ENCODE measurements at regions not wholly inside any gene's neighbourhood (a gene's known extent, or its start where the extent isn't known, plus 50 kb on each side); places are given as distances from the start of the nearest gene placed in this dataset.

DNA sequence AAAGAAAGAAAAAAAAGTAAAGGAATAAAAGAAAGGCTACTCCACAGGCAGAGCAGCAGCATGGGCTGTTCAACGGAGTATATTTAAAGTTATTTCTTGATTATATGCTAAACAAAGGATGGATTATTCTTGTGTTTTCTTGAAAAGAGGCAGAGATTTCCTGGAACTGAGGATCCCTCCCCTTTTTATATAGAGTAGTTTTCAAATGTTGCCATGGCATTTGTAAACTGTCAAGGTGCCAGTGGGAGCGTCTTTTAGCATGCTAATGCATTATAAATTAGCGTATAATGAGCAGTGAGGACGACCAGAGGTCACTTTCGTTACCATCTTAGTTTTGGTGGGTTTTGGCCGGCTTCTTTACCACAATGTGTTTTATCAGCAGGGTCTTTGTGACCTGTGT is 383.0 kb downstream of the PCNX1 start:
- peaks cover 2% of the 10 kb centered on the region for H3K9me3 ChIP-seq (ENCODE audit: control insufficient read depth, low read length)
- DNase-seq (ENCODE audit: low read depth): no peak
- no peaks in the 10 kb centered on the region for H3K27me3 ChIP-seq (replicated peaks; ENCODE audit: control insufficient read depth, insufficient read depth, low read length)
- no peaks in the 10 kb centered on the region for H3K36me3 ChIP-seq (ENCODE audit: control insufficient read depth, insufficient read depth, low read length, severe bottlenecking)
- peaks cover 7% of the 10 kb centered on the region for H3K4me1 ChIP-seq (ENCODE audit: control insufficient read depth, insufficient read depth, low read length)
- no peak overlapping the region for H3K9ac ChIP-seq (ENCODE audit: low read length)
- H3K4me3 ChIP-seq (ENCODE audit: low read length): no peak overlapping the region

GRCh38 chr14:71290960-71291466 is 383.8 kb downstream of the PCNX1 start:
- DNase-seq (ENCODE audit: low read depth): peak; percentile 42
- H3K36me3 ChIP-seq (ENCODE audit: control insufficient read depth, insufficient read depth, low read length, severe bottlenecking): no peaks in the 10 kb centered on the region

GRCh38 chr14:71296184-71296583 is 388.9 kb downstream of the PCNX1 start:
- no peak for DNase-seq (ENCODE audit: low read depth)
- no peak overlapping the region for H3K4me3 ChIP-seq (ENCODE audit: low read length)
- H3K9ac ChIP-seq (ENCODE audit: low read length): no peak overlapping the region
- no peaks in the 10 kb centered on the region for H3K27me3 ChIP-seq (replicated peaks; ENCODE audit: control insufficient read depth, insufficient read depth, low read length)
- peaks cover 6% of the 10 kb centered on the region for H3K4me1 ChIP-seq (ENCODE audit: control insufficient read depth, insufficient read depth, low read length)
- no peaks in the 10 kb centered on the region for H3K9me3 ChIP-seq (ENCODE audit: control insufficient read depth, low read length)
- H3K36me3 ChIP-seq (ENCODE audit: control insufficient read depth, insufficient read depth, low read length, severe bottlenecking): no peaks in the 10 kb centered on the region

More at GRCh38 chr14:71290960-71291466, 383.8 kb downstream of the PCNX1 start:
- H3K9me3 ChIP-seq (ENCODE audit: control insufficient read depth, low read length): no peaks in the 10 kb centered on the region
- H3K4me1 ChIP-seq (ENCODE audit: control insufficient read depth, insufficient read depth, low read length): peaks cover 7% of the 10 kb centered on the region
- no peaks in the 10 kb centered on the region for H3K27me3 ChIP-seq (replicated peaks; ENCODE audit: control insufficient read depth, insufficient read depth, low read length)
- H3K9ac ChIP-seq (ENCODE audit: low read length): no peak overlapping the region
- peak overlapping the region; percentile 56 for H3K4me3 ChIP-seq (ENCODE audit: low read length)

- Histone ChIP-seq H3K9ac (ENCODE audit: low read length) (no peak overlapping the region), H3K4me3 (ENCODE audit: low read length) (no peak overlapping the region), H3K4me1 (ENCODE audit: control insufficient read depth, insufficient read depth, low read length) (peaks cover 3% of the 10 kb centered on the region), H3K27me3 (replicated peaks; ENCODE audit: control insufficient read depth, insufficient read depth, low read length) (no peaks in the 10 kb centered on the region), H3K9me3 (ENCODE audit: control insufficient read depth, low read length) (peaks cover 30% of the 10 kb centered on the region), H3K36me3 (ENCODE audit: control insufficient read depth, insufficient read depth, low read length, severe bottlenecking) (no peaks in the 10 kb centered on the region)
- peak; percentile 23 for DNase-seq (ENCODE audit: low read depth)
Observed at GRCh38 chr14:71300566-71301330, 393.5 kb downstream of the PCNX1 start.

GRCh38 chr14:71301611-71302010 is 394.4 kb downstream of the PCNX1 start:
- DNase-seq (ENCODE audit: low read depth): no peak
- H3K36me3 ChIP-seq (ENCODE audit: control insufficient read depth, insufficient read depth, low read length, severe bottlenecking): no peaks in the 10 kb centered on the region
- peaks cover 39% of the 10 kb centered on the region for H3K9me3 ChIP-seq (ENCODE audit: control insufficient read depth, low read length)
- H3K9ac ChIP-seq (ENCODE audit: low read length): no peak overlapping the region
- no peak overlapping the region for H3K4me3 ChIP-seq (ENCODE audit: low read length)
- peaks cover 3% of the 10 kb centered on the region for H3K4me1 ChIP-seq (ENCODE audit: control insufficient read depth, insufficient read depth, low read length)
- no peaks in the 10 kb centered on the region for H3K27me3 ChIP-seq (replicated peaks; ENCODE audit: control insufficient read depth, insufficient read depth, low read length)

- Histone ChIP-seq H3K9me3 (ENCODE audit: control insufficient read depth, low read length) (peaks cover 57% of the 10 kb centered on the region), H3K36me3 (ENCODE audit: control insufficient read depth, insufficient read depth, low read length, severe bottlenecking) (no peaks in the 10 kb centered on the region), H3K27me3 (replicated peaks; ENCODE audit: control insufficient read depth, insufficient read depth, low read length) (no peaks in the 10 kb centered on the region), H3K4me1 (ENCODE audit: control insufficient read depth, insufficient read depth, low read length) (peaks cover 3% of the 10 kb centered on the region), H3K9ac (ENCODE audit: low read length) (no peak overlapping the region), H3K4me3 (ENCODE audit: low read length) (peak overlapping the region; percentile 29)
- DNase-seq (ENCODE audit: low read depth): no peak
Observed at GRCh38 chr14:71304690-71305089, 397.4 kb downstream of the PCNX1 start.

GRCh38 chr14:71308671-71309070 is 401.4 kb downstream of the PCNX1 start:
- peaks cover 48% of the 10 kb centered on the region for H3K9me3 ChIP-seq (ENCODE audit: control insufficient read depth, low read length)
- no peak overlapping the region for H3K9ac ChIP-seq (ENCODE audit: low read length)
- no peaks in the 10 kb centered on the region for H3K27me3 ChIP-seq (replicated peaks; ENCODE audit: control insufficient read depth, insufficient read depth, low read length)
- DNase-seq (ENCODE audit: low read depth): no peak
- H3K4me3 ChIP-seq (ENCODE audit: low read length): no peak overlapping the region
- H3K36me3 ChIP-seq (ENCODE audit: control insufficient read depth, insufficient read depth, low read length, severe bottlenecking): no peaks in the 10 kb centered on the region
- H3K4me1 ChIP-seq (ENCODE audit: control insufficient read depth, insufficient read depth, low read length): no peaks in the 10 kb centered on the region

DNA sequence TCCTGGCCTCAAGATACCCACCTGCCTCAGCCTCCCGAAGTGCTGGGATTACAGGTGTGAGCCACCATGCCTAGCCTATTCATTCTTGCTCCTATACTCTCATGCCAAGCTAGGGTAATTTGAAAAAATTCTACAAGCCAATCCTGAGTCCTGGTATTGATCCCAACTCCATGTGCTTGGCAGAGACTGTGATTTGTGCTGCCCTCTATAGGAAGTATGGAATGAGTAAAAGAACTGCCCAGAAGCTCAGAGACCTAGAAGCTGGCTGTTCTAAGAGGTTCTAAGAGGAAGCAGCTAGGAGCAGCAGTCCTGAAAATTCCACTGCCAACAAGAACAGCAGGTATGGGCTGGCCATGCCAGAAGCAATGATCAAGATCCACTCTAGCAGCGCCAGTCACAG is 402.5 kb downstream of the PCNX1 start:
- H3K27me3 ChIP-seq (replicated peaks; ENCODE audit: control insufficient read depth, insufficient read depth, low read length): no peaks in the 10 kb centered on the region
- H3K4me1 ChIP-seq (ENCODE audit: control insufficient read depth, insufficient read depth, low read length): no peaks in the 10 kb centered on the region
- DNase-seq (ENCODE audit: low read depth): no peak
- H3K4me3 ChIP-seq (ENCODE audit: low read length): no peak overlapping the region
- no peak overlapping the region for H3K9ac ChIP-seq (ENCODE audit: low read length)
- peaks cover 37% of the 10 kb centered on the region for H3K9me3 ChIP-seq (ENCODE audit: control insufficient read depth, low read length)
- H3K36me3 ChIP-seq (ENCODE audit: control insufficient read depth, insufficient read depth, low read length, severe bottlenecking): no peaks in the 10 kb centered on the region

- no peaks in the 10 kb centered on the region for H3K27me3 ChIP-seq (replicated peaks; ENCODE audit: control insufficient read depth, insufficient read depth, low read length)
- H3K9ac ChIP-seq (ENCODE audit: low read length): no peak overlapping the region
- peaks cover 24% of the 10 kb centered on the region for H3K9me3 ChIP-seq (ENCODE audit: control insufficient read depth, low read length)
- DNase-seq (ENCODE audit: low read depth): no peak
- no peaks in the 10 kb centered on the region for H3K36me3 ChIP-seq (ENCODE audit: control insufficient read depth, insufficient read depth, low read length, severe bottlenecking)
- H3K4me1 ChIP-seq (ENCODE audit: control insufficient read depth, insufficient read depth, low read length): no peaks in the 10 kb centered on the region
- H3K4me3 ChIP-seq (ENCODE audit: low read length): no peak overlapping the region
Observed at GRCh38 chr14:71311061-71311460, 403.8 kb downstream of the PCNX1 start.

GRCh38 chr14:71314717-71315116 is 407.5 kb downstream of the PCNX1 start:
- H3K27me3 ChIP-seq (replicated peaks; ENCODE audit: control insufficient read depth, insufficient read depth, low read length): no peaks in the 10 kb centered on the region
- no peaks in the 10 kb centered on the region for H3K36me3 ChIP-seq (ENCODE audit: control insufficient read depth, insufficient read depth, low read length, severe bottlenecking)
- H3K4me1 ChIP-seq (ENCODE audit: control insufficient read depth, insufficient read depth, low read length): peaks cover 10% of the 10 kb centered on the region
- DNase-seq (ENCODE audit: low read depth): no peak
- H3K4me3 ChIP-seq (ENCODE audit: low read length): no peak overlapping the region
- H3K9ac ChIP-seq (ENCODE audit: low read length): no peak overlapping the region
- no peaks in the 10 kb centered on the region for H3K9me3 ChIP-seq (ENCODE audit: control insufficient read depth, low read length)

- Histone ChIP-seq H3K36me3 (ENCODE audit: control insufficient read depth, insufficient read depth, low read length, severe bottlenecking) (no peaks in the 10 kb centered on the region), H3K4me1 (ENCODE audit: control insufficient read depth, insufficient read depth, low read length) (peaks cover 22% of the 10 kb centered on the region), H3K9ac (ENCODE audit: low read length) (no peak overlapping the region), H3K27me3 (replicated peaks; ENCODE audit: control insufficient read depth, insufficient read depth, low read length) (no peaks in the 10 kb centered on the region), H3K4me3 (ENCODE audit: low read length) (no peak overlapping the region), H3K9me3 (ENCODE audit: control insufficient read depth, low read length) (no peaks in the 10 kb centered on the region)
- no peak for DNase-seq (ENCODE audit: low read depth)
Observed at GRCh38 chr14:71317385-71318096, 410.3 kb downstream of the PCNX1 start.
